ENCODE measurements at regions not wholly inside any gene's neighbourhood (a gene's known extent, or its start where the extent isn't known, plus 50 kb on each side); places are given as distances from the start of the nearest gene placed in this dataset.
"Not testable (repeated sequence)": the region's sequence is repeated elsewhere in the genome, so short reads cannot be mapped to it uniquely, and the experiment has no call there.

DNA sequence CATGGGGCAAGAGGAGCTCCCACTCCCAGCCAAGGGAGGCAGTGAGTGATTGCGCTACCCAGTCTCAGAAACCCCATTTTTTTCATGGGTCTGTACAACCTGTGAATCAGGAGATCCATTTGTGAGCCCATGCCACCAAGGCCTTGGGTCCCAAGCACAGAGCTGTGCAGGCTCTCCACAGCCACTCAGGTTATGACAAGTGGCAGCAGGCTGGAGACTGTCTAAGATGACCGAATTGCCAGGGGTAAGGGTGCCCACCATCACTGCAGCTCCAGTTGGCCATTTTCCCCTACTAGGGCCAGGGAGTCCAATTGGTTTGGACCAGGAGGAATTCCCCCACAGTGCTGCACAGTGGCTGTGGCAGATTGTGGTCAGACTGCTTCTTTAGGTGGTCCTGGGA is 407.5 kb upstream of the KLHL4 start:
- no peak for DNase-seq

DNA sequence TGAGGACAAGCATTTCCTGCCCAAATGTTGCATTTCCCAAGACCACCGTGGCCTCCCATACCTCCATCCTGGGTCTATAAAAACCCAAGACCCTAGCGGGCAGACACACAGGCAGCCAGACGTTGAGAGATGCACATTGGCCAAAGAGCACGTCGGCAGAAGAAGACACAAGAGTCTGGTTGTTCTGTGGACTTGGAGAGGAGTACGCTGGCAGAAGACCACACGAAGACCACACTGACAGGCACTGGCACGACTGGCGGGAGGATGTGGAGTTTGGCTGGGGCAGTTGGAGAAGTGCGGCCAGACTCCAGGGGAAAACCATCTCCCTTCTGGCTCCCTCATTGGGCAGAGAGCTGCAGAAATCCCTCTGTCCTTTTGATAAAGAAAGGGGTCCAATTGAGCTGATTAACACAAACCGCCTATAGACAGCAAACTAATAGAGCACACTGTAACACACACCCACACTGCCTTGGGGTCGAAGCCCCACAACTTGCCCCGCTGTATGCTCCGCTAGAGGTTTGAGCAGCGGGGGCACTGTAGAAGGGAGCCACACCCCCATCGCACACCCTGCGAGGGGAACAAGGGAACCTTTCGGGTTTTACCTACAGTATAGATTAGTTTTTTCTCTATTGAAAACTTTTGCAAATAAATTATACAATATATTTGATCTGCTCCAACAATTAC is 376.7 kb upstream of the KLHL4 start:
- DNase-seq: no peak

DNA sequence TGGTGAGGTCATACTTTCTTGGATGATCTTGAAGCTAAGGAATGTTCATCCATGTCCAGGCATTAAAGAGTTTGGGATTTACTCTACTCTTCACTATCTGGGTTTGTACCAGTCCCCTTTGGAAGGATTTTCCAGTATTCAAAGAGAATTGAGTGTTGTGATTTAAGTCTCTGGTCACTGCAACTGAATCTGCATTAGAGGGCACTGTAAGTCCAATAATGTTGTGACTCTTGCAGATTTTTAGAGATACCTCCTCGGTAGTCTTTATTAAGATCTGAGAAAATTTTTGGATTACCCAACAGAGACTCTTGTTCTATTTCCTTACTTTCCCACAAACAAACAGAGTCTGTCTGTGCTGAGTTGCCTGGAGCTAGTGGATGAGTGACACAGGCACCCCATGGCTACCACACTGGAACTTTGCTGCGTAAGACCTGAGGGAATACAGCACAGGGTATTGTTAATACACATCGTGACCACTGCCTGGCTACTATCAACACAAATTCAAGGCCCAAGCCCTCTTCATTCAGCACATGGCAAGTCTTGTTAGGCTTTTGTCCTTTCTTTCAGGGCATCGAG is 357.1 kb upstream of the KLHL4 start:
- DNase-seq: no peak

DNA sequence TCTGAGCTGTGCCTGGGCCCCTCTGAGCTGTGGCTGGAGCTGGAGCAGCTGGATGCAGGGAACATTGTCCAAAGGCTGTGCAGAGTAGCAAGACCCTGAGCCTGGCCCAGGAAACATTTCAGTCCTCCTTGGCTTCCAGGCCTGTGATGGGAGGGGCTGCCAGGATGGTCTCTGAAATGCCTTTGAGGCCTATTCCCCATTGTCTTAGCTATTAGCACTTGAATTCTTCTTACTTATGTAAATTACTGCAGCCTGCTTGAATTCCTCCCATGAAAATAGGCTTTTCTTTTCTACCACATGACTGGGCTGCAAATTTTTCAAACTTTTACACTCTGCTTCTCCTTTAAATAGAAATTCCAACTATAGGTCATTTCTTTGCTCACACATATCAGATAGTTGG is 349.8 kb upstream of the KLHL4 start:
- DNase-seq: no peak

DNA sequence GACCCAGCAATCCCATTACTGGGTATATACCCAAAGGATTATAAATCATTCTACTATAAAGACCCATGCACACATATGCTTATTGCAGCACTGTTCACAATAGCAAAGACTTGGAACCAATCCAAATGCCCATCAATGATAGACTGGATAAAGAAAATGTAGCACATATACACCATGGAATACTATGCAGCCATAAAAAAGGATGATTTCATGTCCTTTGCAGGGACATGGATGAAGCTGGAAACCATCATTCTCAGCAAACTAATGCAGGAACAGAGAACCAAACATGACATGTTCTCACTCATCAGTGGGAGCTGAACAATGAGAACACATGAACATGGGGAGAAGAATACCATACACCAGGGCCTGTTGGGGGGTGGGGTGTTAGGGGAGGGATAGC is 339.6 kb upstream of the KLHL4 start:
- DNase-seq: not testable (repeated sequence)
